Hematopoietic multipotent progenitor cell treated with erythropoietin and hydrocortisone succinate and interleukin-3 and kit ligand, for 8 days (in vitro differentiated cells): ENCODE measurements at regions not wholly inside any gene's neighbourhood (a gene's known extent, or its start where the extent isn't known, plus 50 kb on each side); places are given as distances from the start of the nearest gene placed in this dataset.
"Not testable (repeated sequence)": the region's sequence is repeated elsewhere in the genome, so short reads cannot be mapped to it uniquely, and the experiment has no call there.

Source experiments
- DNase-seq: peaks from one replicate; pipeline ENCODE4 v3.0.0-alpha.2; 2015

- DNase-seq, result no peak
Observed at GRCh38 chr12:88868050-88868449, 287.8 kb upstream of the KITLG start.

DNA sequence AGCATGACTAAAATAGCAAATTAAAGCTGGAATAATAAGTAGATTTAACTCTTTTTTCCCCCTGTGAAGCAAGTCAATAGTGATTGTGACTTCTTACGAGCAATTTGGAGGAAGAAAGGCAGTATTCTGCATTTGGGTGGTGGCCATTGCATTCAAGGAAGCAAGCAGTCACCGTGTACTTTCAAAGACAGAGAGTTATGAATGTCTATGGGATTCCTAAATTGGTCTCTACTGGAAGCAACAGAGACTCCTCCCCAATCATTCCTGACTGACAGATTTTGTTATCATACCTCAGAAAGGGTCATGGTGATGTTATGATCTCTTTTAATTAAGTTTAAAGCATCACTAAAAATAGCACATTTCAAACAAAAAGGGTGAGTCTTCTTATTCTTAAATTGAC lies 287.2 kb upstream of the KITLG start:
- no peak for DNase-seq

- no peak for DNase-seq
Observed at GRCh38 chr12:88866881-88867280, 286.6 kb upstream of the KITLG start.

DNA sequence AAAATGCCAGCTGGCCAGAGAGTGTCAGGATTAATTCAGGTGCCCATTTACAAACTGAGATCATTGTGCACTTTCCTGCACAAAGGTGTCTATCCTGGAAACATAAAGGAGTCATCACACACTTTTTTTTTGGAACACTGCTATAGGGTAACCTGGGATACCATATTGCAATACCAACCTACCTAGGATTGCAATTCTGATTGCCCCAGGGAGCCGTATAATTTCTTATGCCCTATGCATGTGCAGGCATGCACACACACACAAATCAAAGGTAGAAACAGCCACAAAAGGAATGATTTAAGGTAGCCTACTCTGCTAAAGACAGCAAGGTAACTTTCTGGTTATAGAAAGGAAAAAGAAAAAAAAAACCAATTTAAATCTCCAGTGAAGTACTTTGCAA lies 285.3 kb upstream of the KITLG start:
- no peak for DNase-seq

DNA sequence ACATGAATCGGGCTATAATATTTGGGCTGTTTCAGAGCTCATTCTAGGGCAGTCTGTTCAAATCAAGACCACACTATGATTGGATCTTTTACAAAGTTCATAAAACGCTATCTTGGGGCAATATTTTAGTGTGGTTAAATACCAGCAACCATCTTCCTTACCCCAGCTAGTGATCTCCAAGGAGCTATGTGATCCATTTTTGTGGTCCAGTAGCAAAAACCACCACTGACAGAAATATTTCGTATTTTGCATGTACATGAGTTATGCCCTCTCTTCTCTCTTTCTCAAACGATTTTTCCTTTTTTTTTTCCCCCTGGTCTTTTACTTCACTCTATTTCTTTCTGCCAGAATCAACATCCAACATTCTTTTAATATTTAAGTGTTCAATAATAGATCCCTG lies 280.6 kb upstream of the KITLG start:
- DNase-seq, result no peak

DNA sequence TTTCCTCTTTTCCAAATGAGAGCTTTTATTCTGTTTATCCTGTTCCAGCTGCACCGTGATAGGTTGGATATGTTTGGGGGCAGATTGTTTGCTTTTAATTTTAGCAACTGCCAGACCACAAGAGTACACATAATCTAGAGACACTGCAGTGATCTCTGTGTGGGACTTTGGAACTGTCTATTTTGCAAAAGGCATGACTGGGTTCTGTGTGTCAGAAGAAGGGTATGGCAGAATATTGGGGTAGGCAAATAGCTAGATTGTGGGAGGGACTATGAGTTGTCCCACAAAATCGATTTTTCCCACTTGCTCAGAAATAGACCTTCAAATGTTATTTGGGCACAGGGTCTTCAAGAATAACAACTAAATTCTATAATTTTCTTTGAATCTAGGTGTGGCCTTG lies 275.9 kb upstream of the KITLG start:
- DNase-seq, result no peak

DNA sequence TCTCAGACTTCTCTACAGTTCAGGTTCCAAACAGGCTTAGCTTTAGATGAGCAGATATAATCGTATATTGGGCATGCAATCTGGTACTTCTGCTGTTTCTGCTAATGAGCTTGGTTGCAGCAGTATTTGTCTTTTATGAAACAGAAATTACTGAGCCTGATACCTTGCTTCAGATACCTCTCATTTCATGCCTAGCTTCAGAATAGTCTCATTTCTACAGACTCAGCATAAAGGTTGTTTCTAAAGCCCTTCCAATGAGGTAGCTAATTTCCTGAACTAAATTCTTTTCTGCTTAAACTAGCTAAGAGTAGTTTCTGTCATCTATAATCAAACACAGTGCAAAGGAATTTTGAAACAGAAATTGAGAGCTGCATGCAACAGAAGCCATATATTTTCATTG lies 275.0 kb upstream of the KITLG start:
- DNase-seq, result no peak

DNA sequence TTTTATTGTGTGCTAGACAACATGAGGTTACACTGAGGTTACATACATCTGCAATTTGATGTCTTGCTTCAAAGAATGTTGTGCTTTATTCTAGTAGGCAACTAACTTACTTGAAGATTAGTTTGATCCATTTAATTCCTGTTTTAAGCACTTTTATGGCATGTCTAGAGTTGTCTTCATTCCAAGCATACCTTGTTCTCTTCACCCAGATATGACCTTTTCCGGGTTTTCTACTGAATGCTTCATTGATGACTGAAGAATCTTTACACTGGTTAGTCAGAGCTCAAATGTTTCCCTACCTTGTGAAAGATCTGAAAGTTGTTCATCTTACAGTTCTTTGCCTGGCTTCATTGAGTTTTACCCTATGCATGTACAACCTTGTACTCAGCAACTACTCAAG lies 274.0 kb upstream of the KITLG start:
- DNase-seq, result no peak

DNA sequence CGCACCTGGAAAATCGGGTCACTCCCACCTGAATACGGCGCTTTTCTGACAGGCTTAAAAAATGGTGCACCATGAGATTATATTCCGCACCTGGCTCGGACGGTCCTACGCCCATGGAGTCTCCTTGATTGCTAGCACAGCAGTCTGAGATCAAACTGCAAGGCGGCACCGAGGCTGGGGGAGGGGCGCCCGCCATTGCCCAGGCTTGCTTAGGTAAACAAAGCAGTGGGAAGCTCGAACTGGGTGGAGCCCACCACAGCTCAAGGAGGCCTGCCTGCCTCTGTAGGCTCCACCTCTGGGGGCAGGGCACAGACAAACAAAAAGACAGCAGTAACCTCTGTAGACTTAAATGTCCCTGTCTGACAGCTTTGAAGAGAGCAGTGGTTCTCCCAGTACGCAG lies 267.0 kb upstream of the KITLG start:
- not testable (repeated sequence) for DNase-seq

- DNase-seq, result no peak
Observed at GRCh38 chr12:88844426-88844825, 264.2 kb upstream of the KITLG start.

DNA sequence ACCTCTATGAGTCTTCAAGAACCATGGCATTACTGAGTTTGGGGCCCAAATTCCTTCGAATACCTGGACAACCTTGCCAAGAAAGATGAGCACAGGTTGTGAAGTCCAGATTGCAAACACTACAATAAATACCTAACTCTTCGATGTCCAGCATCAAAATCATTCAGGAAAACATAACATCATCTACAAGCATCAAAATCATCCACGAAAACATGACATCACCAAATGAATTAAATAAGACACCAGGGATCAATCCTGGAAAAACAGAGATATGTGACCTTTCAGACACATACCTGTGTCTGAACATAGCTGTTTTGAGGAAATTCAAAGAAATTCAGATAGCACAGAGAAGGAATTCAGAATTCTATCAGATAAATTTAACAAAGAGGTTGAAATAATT lies 262.0 kb upstream of the KITLG start:
- no peak for DNase-seq

- no peak for DNase-seq
Observed at GRCh38 chr12:88839486-88839885, 259.2 kb upstream of the KITLG start.

GRCh38 chr12:88836156-88836555 lies 255.9 kb upstream of the KITLG start:
- no peak for DNase-seq

DNA sequence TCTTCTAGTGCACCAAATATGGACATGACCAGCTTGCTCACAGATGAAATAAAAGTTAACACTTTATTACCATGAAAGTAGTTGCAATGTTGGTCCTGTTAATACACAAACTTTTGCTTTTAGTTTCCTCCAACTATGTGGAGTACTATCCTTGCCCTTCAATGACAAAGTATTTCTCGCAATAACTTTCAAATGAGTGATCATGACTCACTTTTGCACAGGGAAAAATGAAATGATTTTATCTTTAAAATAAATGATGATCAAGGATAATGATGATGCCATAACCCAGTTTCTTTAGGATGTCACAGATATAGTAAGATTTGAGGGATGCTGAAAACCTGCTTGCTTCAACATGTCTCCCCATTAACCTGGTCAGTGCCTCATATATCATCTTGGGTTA lies 254.0 kb upstream of the KITLG start:
- DNase-seq, result no peak

DNA sequence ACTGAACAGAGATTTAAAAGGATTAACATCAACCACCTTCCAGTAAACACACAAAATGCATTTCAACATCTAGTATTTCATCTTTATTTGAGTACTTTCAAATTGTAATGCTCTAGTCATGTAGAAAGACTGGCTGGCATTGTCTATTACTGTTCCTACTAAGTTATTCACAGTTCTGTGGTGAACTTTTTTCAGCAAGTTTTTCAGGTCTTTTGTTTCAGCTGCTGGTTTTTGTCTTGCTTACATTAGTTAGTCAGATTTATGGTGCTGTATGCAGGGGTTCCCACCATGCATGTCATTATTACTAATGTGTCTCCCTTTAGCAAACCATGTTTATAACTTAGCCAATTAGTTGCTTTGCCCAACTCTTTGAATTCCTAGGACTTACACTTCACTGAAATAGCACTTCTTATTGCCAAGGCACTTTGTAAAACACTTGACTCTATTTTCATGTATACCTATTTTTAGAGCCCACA lies 253.4 kb upstream of the KITLG start:
- DNase-seq, result no peak

GRCh38 chr12:88828537-88828936 lies 248.3 kb upstream of the KITLG start:
- not testable (repeated sequence) for DNase-seq

DNA sequence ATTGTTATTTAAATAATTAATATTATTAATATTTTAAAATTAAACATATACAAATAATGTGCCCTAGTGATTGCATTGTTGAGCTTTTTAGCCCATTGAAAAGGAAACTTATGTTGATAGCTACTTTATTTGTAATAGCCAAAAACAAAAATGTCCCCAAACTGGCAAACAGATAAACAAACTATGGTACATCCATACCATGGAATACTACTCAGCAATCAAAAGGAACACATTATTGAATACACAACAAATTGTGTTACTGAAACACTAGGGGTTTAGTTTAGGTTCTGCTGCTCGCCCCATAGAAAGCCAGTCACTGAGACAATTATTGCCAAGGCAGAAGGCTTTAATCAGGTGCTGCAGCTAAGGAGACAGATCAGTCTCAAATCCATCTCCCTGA lies 239.7 kb upstream of the KITLG start:
- DNase-seq, result no peak

GRCh38 chr12:88816201-88816600 lies 235.9 kb upstream of the KITLG start:
- no peak for DNase-seq

GRCh38 chr12:88814779-88815178 lies 234.5 kb upstream of the KITLG start:
- no peak for DNase-seq

DNA sequence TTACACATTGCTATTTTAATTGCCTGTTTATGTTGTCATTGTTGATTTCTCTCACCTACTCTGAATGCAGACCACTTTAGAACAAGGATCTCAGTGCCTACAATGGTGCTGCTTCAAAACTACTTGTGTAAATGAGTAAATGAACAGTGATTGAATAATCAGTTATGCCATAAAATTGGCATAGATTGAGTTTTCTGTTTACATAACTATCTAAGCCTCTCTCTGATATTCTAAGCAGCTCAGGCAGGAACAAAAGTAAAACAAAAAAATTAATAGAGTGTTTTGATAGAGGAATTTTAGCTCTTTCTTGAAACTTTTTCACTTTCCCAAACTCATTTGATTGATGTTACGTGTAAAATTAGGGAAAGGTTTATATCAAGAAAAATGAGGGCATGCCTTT lies 232.3 kb upstream of the KITLG start:
- no peak for DNase-seq

DNA sequence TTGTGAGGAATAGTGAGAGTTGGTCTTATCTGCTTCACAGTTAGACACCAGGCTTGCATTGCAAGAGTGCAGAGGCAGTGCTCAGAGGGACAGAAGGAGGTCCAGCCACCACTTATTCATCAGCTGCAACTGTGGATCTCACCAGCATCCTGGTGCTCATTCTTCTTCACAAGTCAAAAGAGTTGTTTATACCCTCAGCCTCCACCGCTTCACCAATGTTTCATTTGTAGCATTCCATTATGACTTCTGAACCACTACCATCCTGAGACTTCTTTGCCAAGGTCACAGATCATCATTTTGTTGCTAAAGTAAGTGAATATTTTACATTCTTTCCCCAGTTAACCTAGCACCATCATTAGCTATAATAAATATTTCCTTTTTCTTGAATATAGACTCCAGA lies 230.5 kb upstream of the KITLG start:
- no peak for DNase-seq

- not testable (repeated sequence) for DNase-seq
Observed at GRCh38 chr12:88809841-88810240, 229.6 kb upstream of the KITLG start.

DNA sequence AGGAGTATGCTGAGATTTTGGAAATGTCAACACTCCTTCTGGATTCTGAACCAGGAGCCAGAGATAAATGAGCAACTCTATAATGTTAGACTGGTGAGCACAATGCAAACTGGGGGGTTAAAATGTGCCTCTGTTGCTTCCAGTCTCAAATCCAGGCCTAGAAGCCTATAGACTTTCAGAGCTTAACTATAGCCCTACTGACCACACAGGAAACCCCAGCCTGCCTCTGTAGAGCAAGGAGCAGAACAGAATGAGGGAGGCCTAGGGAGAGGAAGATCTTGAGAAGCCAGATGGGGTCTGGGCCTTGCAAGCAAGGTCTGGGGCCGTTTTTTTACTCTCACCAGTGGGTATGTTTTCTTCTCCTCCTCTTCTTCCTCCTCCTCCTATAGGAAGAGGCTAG lies 225.4 kb upstream of the KITLG start:
- no peak for DNase-seq

- DNase-seq, result no peak
Observed at GRCh38 chr12:88805286-88805685, 225.0 kb upstream of the KITLG start.

- DNase-seq, result no peak
Observed at GRCh38 chr12:88802096-88802706, 221.9 kb upstream of the KITLG start.
